HepG2 (cell line): ENCODE measurements at regions not wholly inside any gene's neighbourhood (a gene's known extent, or its start where the extent isn't known, plus 50 kb on each side); places are given as distances from the start of the nearest gene placed in this dataset.

ENCODE experiments used
- CEBPZ ChIP-seq: IDR thresholded peaks from 2 replicates; pipeline ENCODE4 v1.6.1; 2012; ENCODE audit warnings: low read length, improper control_type of control experiment
- KDM5B ChIP-seq: sonication (generic); formaldehyde crosslinking; IDR thresholded peaks from 2 replicates; pipeline ENCODE4 v1.4.0; 2020; ENCODE audit warnings: missing genetic modification reagents, mild to moderate bottlenecking, borderline replicate concordance
- POGZ ChIP-seq: sonication (generic); formaldehyde crosslinking; IDR thresholded peaks from 2 replicates; pipeline ENCODE4 v1.4.0; 2020; ENCODE audit warnings: mild to moderate bottlenecking, missing genetic modification reagents
- THYN1 ChIP-seq: sonication (generic); formaldehyde crosslinking; IDR thresholded peaks from 2 replicates; pipeline ENCODE4 v1.8.1; 2023; ENCODE audit warnings: low read depth, mild to moderate bottlenecking, moderate library complexity, missing genetic modification reagents, borderline replicate concordance
- ZNF281 ChIP-seq: sonication (generic); formaldehyde crosslinking; IDR thresholded peaks from 2 replicates; pipeline ENCODE4 v1.4.0; 2020; ENCODE audit warnings: missing genetic modification reagents, borderline replicate concordance
- ZNF609 ChIP-seq: sonication (generic); formaldehyde crosslinking; IDR thresholded peaks from 2 replicates; pipeline ENCODE4 v1.4.0; 2020; ENCODE audit warnings: mild to moderate bottlenecking, missing genetic modification reagents, borderline replicate concordance

GRCh38 chr3:159540882-159541495 lies 447.6 kb upstream of the IL12A start (continued):
- TF ChIP-seq ZNF609 (CRISPR knock-in tag): no peak
- TF ChIP-seq ZNF281 (CRISPR knock-in tag): no peak
- TF ChIP-seq KDM5B (CRISPR knock-in tag): no peak
- TF ChIP-seq POGZ (CRISPR knock-in tag): no peak
- TF ChIP-seq THYN1: no peak
- TF ChIP-seq CEBPZ: no peak
- TF ChIP-seq, all 625 proteins: peak for 0
